NCI-H2107 (cell line): ENCODE measurements at regions not wholly inside any gene's neighbourhood (a gene's known extent, or its start where the extent isn't known, plus 50 kb on each side); places are given as distances from the start of the nearest gene placed in this dataset.

Experiments used
- DNase-seq: peaks from one replicate; lab custom pipeline; 2025; lab: John Stamatoyannopoulos, UW

- no peak for DNase-seq
Measured at GRCh38 chr10:8230902-8231301, 176.4 kb downstream of the GATA3 start.

- DNase-seq, result no peak
Measured at GRCh38 chr10:8233049-8233448, 178.6 kb downstream of the GATA3 start.

GRCh38 chr10:8233832-8234259, 179.4 kb downstream of the GATA3 start:
- DNase-seq, result no peak

- no peak for DNase-seq
Measured at GRCh38 chr10:8235253-8236027, 181.0 kb downstream of the GATA3 start.

- DNase-seq, result no peak
Measured at GRCh38 chr10:8238986-8239385, 184.5 kb downstream of the GATA3 start.

GRCh38 chr10:8240861-8241260, 186.4 kb downstream of the GATA3 start:
- DNase-seq, result no peak

- no peak for DNase-seq
Measured at GRCh38 chr10:8242295-8242872, 187.9 kb downstream of the GATA3 start.

- DNase-seq, result no peak
Measured at GRCh38 chr10:8245131-8245813, 190.8 kb downstream of the GATA3 start.

- no peak for DNase-seq
Measured at GRCh38 chr10:8245814-8246142, 191.3 kb downstream of the GATA3 start.

GRCh38 chr10:8246548-8246947, 192.1 kb downstream of the GATA3 start:
- no peak for DNase-seq

GRCh38 chr10:8247191-8247590, 192.7 kb downstream of the GATA3 start:
- no peak for DNase-seq

GRCh38 chr10:8248868-8249267, 194.4 kb downstream of the GATA3 start:
- DNase-seq, result no peak

GRCh38 chr10:8254350-8254749, 199.9 kb downstream of the GATA3 start:
- no peak for DNase-seq

GRCh38 chr10:8255301-8255700, 200.8 kb downstream of the GATA3 start:
- no peak for DNase-seq

- DNase-seq, result no peak
Measured at GRCh38 chr10:8260645-8261044, 206.2 kb downstream of the GATA3 start.

- DNase-seq, result no peak
Measured at GRCh38 chr10:8262317-8262716, 207.8 kb downstream of the GATA3 start.

GRCh38 chr10:8269976-8270375, 215.5 kb downstream of the GATA3 start:
- DNase-seq, result no peak

GRCh38 chr10:8272794-8273425, 218.4 kb downstream of the GATA3 start:
- DNase-seq, result no peak

- no peak for DNase-seq
Measured at GRCh38 chr10:8273749-8274148, 219.3 kb downstream of the GATA3 start.

GRCh38 chr10:8275911-8276310, 221.4 kb downstream of the GATA3 start:
- no peak for DNase-seq

- DNase-seq, result no peak
Measured at GRCh38 chr10:8278099-8278498, 223.6 kb downstream of the GATA3 start.

GRCh38 chr10:8279598-8279997, 225.1 kb downstream of the GATA3 start:
- DNase-seq, result no peak

- DNase-seq, result no peak
Measured at GRCh38 chr10:8280946-8281345, 226.5 kb downstream of the GATA3 start.
